Thoracic aorta (tissue), 2 donors: ENCODE measurements at regions not wholly inside any gene's neighbourhood (a gene's known extent, or its start where the extent isn't known, plus 50 kb on each side); places are given as distances from the start of the nearest gene placed in this dataset.
"Not testable (repeated sequence)": the region's sequence is repeated elsewhere in the genome, so short reads cannot be mapped to it uniquely, and the experiment has no call there.

Source experiments
- ATAC-seq: fragments of 150-250 bp; one replicate; pipeline ENCODE4 v1.8.0; 2017; ENCODE audit warnings: low read depth; ENCODE audit not compliant: insufficient number of reproducible peaks, low FRiP score
- DNase-seq: peaks from one replicate; pipeline ENCODE4 v3.0.0-alpha.2; 2020; ENCODE audit warnings: low spot score
- H3K27ac ChIP-seq, 2 donors: fragments of 200-600 bp; sonication (generic); 1 replicate in 1 of 2; 2 replicates in 1 of 2; pipeline ENCODE4 v1.5.1; 2016; ENCODE audit warnings: mild to moderate bottlenecking in 2 of 2, moderate library complexity in 2 of 2
- H3K27me3 ChIP-seq: fragments of 200-600 bp; sonication (generic); replicated peaks from 2 replicates; pipeline ENCODE4 v1.6.0; 2016; ENCODE audit warnings: mild to moderate bottlenecking; ENCODE audit not compliant: insufficient read depth
- H3K36me3 ChIP-seq: fragments of 200-600 bp; sonication (generic); one replicate; pipeline ENCODE4 v1.5.1; 2016
- H3K4me1 ChIP-seq, 2 donors: fragments of 200-600 bp; sonication (generic); 1 replicate in 1 of 2; 2 replicates in 1 of 2; pipeline versions ENCODE4 v1.5.1 to v1.6.0; 2016; ENCODE audit warnings: low read depth in 2 of 2, mild to moderate bottlenecking in 1 of 2; ENCODE audit not compliant: control insufficient read depth in 1 of 2
- H3K4me3 ChIP-seq: fragments of 200-600 bp; sonication (generic); 2 replicates; pipeline ENCODE4 v1.5.1; 2016; ENCODE audit warnings: mild to moderate bottlenecking
- H3K9me3 ChIP-seq: fragments of 200-600 bp; sonication (generic); 2 replicates; pipeline ENCODE4 v1.5.1; 2016
- CTCF ChIP-seq: fragments of 200-600 bp; sonication (generic); IDR thresholded peaks from one replicate; pipeline ENCODE4 v1.5.1; 2019; ENCODE audit warnings: antibody characterized with exemption

- peaks cover 0 to 9% of the 10 kb centered on the region in 2 donors for H3K4me1 ChIP-seq
- no peak for TF ChIP-seq CTCF
- DNase-seq (no peak), ATAC-seq (no peak)
- no peaks in the 10 kb centered on the region for H3K36me3 ChIP-seq
- no peaks in the 10 kb centered on the region for H3K9me3 ChIP-seq
- H3K27ac ChIP-seq = no peak overlapping the region
- H3K27me3 ChIP-seq = no peaks in the 10 kb centered on the region
- no peak overlapping the region for H3K4me3 ChIP-seq
Measured at GRCh38 chr20:47847884-47848485, 62.7 kb upstream of the SULF2 start.

- ATAC-seq, H3K36me3 ChIP-seq, H3K27me3 ChIP-seq, H3K4me3 ChIP-seq, H3K27ac ChIP-seq, H3K4me1 ChIP-seq, H3K9me3 ChIP-seq, DNase-seq: not testable (repeated sequence)
Measured at GRCh38 chr20:47847220-47847619, 61.9 kb upstream of the SULF2 start.

GRCh38 chr20:47846651-47847050 is 61.4 kb upstream of the SULF2 start:
- ATAC-seq, DNase-seq, H3K36me3 ChIP-seq, H3K4me1 ChIP-seq, H3K9me3 ChIP-seq, H3K27me3 ChIP-seq, H3K27ac ChIP-seq, H3K4me3 ChIP-seq: not testable (repeated sequence)

- not testable (repeated sequence) for H3K36me3 ChIP-seq, H3K27me3 ChIP-seq, H3K9me3 ChIP-seq, H3K27ac ChIP-seq, DNase-seq, H3K4me1 ChIP-seq, H3K4me3 ChIP-seq, ATAC-seq
Measured at GRCh38 chr20:47845382-47845977, 60.2 kb upstream of the SULF2 start.

- H3K4me3 ChIP-seq, DNase-seq, H3K27me3 ChIP-seq, H3K36me3 ChIP-seq, H3K4me1 ChIP-seq, H3K9me3 ChIP-seq, H3K27ac ChIP-seq, ATAC-seq: not testable (repeated sequence)
Measured at GRCh38 chr20:47844568-47844906, 59.3 kb upstream of the SULF2 start.

- Histone ChIP-seq H3K27ac (no peak overlapping the region), H3K9me3 (no peaks in the 10 kb centered on the region), H3K36me3 (no peaks in the 10 kb centered on the region), H3K4me1 (peaks cover 0 to 9% of the 10 kb centered on the region in 2 donors), H3K4me3 (no peak overlapping the region), H3K27me3 (no peaks in the 10 kb centered on the region)
- ATAC-seq = no peak
- DNase-seq = no peak
- no peak for TF ChIP-seq CTCF
Measured at GRCh38 chr20:47843886-47844567, 58.7 kb upstream of the SULF2 start.

- H3K9me3 ChIP-seq, ATAC-seq, H3K4me3 ChIP-seq, H3K4me1 ChIP-seq, H3K27me3 ChIP-seq, DNase-seq, H3K27ac ChIP-seq, H3K36me3 ChIP-seq: not testable (repeated sequence)
Measured at GRCh38 chr20:47842950-47843349, 57.7 kb upstream of the SULF2 start.

- H3K9me3 ChIP-seq, H3K27ac ChIP-seq, H3K4me3 ChIP-seq, H3K27me3 ChIP-seq, ATAC-seq, DNase-seq, H3K36me3 ChIP-seq, H3K4me1 ChIP-seq: not testable (repeated sequence)
Measured at GRCh38 chr20:47842004-47842403, 56.7 kb upstream of the SULF2 start.

GRCh38 chr20:47836256-47836817 is 51.1 kb upstream of the SULF2 start:
- not testable (repeated sequence) for H3K36me3 ChIP-seq, ATAC-seq, H3K27me3 ChIP-seq, H3K9me3 ChIP-seq, H3K4me1 ChIP-seq, DNase-seq, H3K27ac ChIP-seq, H3K4me3 ChIP-seq
